ENCODE measurements at regions not wholly inside any gene's neighbourhood (a gene's known extent, or its start where the extent isn't known, plus 50 kb on each side); places are given as distances from the start of the nearest gene placed in this dataset.

DNA sequence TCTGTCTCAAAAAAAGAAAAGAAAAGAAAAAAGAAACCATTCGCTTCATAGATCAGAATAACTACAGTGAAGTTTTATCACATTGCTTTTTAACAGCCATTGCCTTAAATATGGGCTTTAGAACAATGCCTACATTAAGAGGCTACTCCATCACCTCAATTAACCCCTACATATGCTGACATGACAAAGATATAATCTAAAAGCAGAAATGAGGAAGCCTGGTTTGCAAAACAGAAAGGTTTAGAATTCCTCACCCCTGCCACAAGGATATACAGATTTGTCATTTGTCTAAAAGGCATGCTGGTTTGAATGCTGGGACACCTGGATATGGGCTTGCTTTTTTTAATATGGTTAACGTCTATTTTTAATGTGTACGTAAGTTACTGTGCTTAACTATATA, 1353.0 kb upstream of the C9orf72 start:
- TF ChIP-seq, protein P1, sequence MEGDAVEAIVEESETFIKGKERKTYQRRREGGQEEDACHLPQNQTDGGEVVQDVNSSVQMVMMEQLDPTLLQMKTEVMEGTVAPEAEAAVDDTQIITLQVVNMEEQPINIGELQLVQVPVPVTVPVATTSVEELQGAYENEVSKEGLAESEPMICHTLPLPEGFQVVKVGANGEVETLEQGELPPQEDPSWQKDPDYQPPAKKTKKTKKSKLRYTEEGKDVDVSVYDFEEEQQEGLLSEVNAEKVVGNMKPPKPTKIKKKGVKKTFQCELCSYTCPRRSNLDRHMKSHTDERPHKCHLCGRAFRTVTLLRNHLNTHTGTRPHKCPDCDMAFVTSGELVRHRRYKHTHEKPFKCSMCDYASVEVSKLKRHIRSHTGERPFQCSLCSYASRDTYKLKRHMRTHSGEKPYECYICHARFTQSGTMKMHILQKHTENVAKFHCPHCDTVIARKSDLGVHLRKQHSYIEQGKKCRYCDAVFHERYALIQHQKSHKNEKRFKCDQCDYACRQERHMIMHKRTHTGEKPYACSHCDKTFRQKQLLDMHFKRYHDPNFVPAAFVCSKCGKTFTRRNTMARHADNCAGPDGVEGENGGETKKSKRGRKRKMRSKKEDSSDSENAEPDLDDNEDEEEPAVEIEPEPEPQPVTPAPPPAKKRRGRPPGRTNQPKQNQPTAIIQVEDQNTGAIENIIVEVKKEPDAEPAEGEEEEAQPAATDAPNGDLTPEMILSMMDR (IDR thresholded peaks at IDR 0.05), result no peak
- no peak for TF ChIP-seq POLR2A (IDR thresholded peaks at IDR 0.05)

Data from right lobe of liver (tissue), 4 donors.